WI38 (cell line): ENCODE measurements at regions not wholly inside any gene's neighbourhood (a gene's known extent, or its start where the extent isn't known, plus 50 kb on each side); places are given as distances from the start of the nearest gene placed in this dataset.

Experiments
- H3K4me3 ChIP-seq: 2 replicates; pipeline ENCODE4 v1.5.1; 2011; ENCODE audit warnings: low read depth, mild to moderate bottlenecking, control low read depth, low read length
- TF ChIP-seq, protein P1 (sequence below): IDR thresholded peaks from 2 replicates; pipeline ENCODE4 v1.5.1; 2012; ENCODE audit warnings: low read depth, mild to moderate bottlenecking, control low read depth, low read length

DNA sequence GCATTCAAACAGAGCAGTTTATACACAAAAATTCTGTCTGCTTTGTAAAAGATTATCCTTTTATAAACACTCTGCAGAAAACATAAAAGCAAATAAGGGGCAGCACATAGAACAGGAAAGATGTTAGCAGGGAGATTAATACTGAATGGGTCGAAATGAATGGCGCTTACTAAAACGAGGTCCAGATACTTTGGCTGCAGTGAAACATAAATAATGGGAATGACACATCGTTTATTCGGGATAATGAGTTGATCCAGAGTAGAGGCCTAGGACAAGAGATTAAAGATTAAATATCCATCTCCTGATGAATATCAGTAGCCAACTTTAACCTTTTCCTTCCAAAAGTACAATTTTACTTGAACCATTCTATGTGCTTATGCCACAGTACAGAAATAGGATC lies 54.4 kb upstream of the PROX1 start:
- no peak overlapping the region for H3K4me3 ChIP-seq
- TF ChIP-seq, protein P1, sequence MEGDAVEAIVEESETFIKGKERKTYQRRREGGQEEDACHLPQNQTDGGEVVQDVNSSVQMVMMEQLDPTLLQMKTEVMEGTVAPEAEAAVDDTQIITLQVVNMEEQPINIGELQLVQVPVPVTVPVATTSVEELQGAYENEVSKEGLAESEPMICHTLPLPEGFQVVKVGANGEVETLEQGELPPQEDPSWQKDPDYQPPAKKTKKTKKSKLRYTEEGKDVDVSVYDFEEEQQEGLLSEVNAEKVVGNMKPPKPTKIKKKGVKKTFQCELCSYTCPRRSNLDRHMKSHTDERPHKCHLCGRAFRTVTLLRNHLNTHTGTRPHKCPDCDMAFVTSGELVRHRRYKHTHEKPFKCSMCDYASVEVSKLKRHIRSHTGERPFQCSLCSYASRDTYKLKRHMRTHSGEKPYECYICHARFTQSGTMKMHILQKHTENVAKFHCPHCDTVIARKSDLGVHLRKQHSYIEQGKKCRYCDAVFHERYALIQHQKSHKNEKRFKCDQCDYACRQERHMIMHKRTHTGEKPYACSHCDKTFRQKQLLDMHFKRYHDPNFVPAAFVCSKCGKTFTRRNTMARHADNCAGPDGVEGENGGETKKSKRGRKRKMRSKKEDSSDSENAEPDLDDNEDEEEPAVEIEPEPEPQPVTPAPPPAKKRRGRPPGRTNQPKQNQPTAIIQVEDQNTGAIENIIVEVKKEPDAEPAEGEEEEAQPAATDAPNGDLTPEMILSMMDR = no peak

DNA sequence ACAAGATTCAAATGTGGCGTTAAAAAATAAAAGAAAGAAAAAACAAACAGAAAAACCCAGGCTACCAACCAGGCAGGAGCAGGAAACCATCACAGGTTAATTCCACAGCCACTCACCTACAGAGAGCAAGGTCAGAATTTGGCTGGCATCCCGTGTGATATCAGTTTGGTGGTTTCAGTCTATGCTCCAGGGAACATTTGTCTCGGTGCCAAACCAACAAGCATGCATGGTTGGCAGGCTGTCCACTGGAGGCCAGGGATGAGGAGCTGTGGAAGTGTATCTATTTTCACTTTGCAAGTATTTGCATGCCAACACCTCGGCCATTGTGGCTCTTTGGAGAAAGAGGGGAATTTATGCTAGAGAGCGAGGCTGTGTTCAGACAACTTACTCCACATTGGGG lies 53.1 kb upstream of the PROX1 start:
- no peak overlapping the region for H3K4me3 ChIP-seq
- TF ChIP-seq, protein P1 = no peak

DNA sequence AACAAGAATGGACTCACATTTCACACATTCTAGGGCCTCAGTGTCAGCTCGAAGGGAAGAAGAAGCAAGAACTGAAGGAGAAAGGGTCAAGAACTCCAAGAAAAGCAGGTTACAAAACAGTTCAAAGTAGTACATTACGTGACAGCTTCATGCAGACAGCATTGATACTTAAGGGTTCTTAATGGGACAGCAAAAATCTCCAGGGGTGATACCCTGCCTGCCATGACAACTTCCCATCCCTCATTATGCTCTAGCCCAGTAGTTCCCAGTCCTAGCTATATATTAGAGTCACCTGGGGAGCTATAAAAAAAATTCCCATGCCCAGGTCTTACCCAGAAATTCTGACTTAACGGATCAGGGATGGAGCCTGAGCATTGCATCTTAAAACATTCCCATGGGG lies 51.2 kb upstream of the PROX1 start:
- TF ChIP-seq, protein P1 = no peak
- H3K4me3 ChIP-seq = no peak overlapping the region
